B cell (primary cell): ENCODE measurements at regions not wholly inside any gene's neighbourhood (a gene's known extent, or its start where the extent isn't known, plus 50 kb on each side); places are given as distances from the start of the nearest gene placed in this dataset.

ENCODE experiments used
- ATAC-seq: fragments of 200-7000 bp; cut with Tn5 transposase; one replicate; pipeline ENCODE4 v1.10.0; 2021; ENCODE audit warnings: low read depth, mild to moderate bottlenecking, moderate number of reproducible peaks, moderate library complexity
- CTCF ChIA-PET: fragments of 350-600 bp; sonication (Branson Sonifier 250); formaldehyde crosslinking; loops from one replicate; lab custom pipeline; 2021; ENCODE audit warnings: antibody characterized with exemption, inconsistent platforms; lab: Charles Lee
- POLR2A ChIA-PET: fragments of 350-600 bp; sonication (Branson Sonifier 250); formaldehyde crosslinking; loops from one replicate; lab custom pipeline; 2021; ENCODE audit warnings: antibody characterized with exemption; lab: Charles Lee
- DNase-seq: peaks from one replicate; pipeline ENCODE4 v3.0.0; 2013
- H2AFZ ChIP-seq: 2 replicates; pipeline ENCODE4 v1.6.1; 2012; ENCODE audit warnings: mild to moderate bottlenecking, low read depth, low read length; ENCODE audit not compliant: insufficient read depth, poor library complexity, severe bottlenecking
- H3K27ac ChIP-seq, 2 donors: 1 replicate in 1 of 2; 2 replicates in 1 of 2; pipeline ENCODE4 v1.5.1; 2012 to 2013; ENCODE audit warnings: low read length in 2 of 2, mild to moderate bottlenecking in 2 of 2, moderate library complexity in 1 of 2
- H3K27me3 ChIP-seq, 4 experiments: fragments of 200-600 bp in 1 of 4; sonication (generic) in 1 of 4; replicated peaks in 1 of 4; 1 replicate in 2 of 4; 2 replicates in 2 of 4; pipeline versions ENCODE4 v1.6.1 to v1.7.0; 2013 to 2016; ENCODE audit warnings: low read length in 3 of 4, mild to moderate bottlenecking in 2 of 4, mixed read lengths in 1 of 4, moderate library complexity in 1 of 4; ENCODE audit not compliant: insufficient read depth in 4 of 4, control insufficient read depth in 3 of 4; ENCODE audit errors: control extremely low read depth in 1 of 4
- H3K36me3 ChIP-seq, 2 experiments: replicated peaks in 1 of 2; 1 replicate in 1 of 2; 2 replicates in 1 of 2; pipeline versions ENCODE4 v1.6.1 to v1.7.1; 2013; ENCODE audit warnings: low read length in 1 of 2; ENCODE audit not compliant: insufficient read depth in 2 of 2, control insufficient read depth in 1 of 2; ENCODE audit errors: control extremely low read depth in 1 of 2, extremely low read depth in 1 of 2
- H3K4me1 ChIP-seq, 2 donors: fragments of 200-600 bp in 1 of 2; sonication (generic) in 1 of 2; 1 replicate in 1 of 2; 2 replicates in 1 of 2; pipeline versions ENCODE4 v1.5.1 to v1.6.1; 2013 to 2017; ENCODE audit warnings: low read length in 2 of 2; ENCODE audit not compliant: control insufficient read depth in 2 of 2, insufficient read depth in 2 of 2
- H3K4me2 ChIP-seq: replicated peaks from 2 replicates; pipeline ENCODE3; 2012; ENCODE audit warnings: mild to moderate bottlenecking, low read depth, low read length; ENCODE audit not compliant: poor library complexity, severe bottlenecking
- H3K4me3 ChIP-seq, 5 experiments: fragments of 200-600 bp in 1 of 5; sonication (generic) in 1 of 5; 1 replicate in 3 of 5; 2 replicates in 2 of 5; pipeline versions ENCODE4 v1.5.1 to v1.7.0; 2011 to 2016; ENCODE audit warnings: low read length in 4 of 5, mild to moderate bottlenecking in 4 of 5, low read depth in 2 of 5, control low read depth in 1 of 5, moderate library complexity in 1 of 5; ENCODE audit not compliant: insufficient read depth in 1 of 5; ENCODE audit errors: control extremely low read depth in 1 of 5, extremely low read depth in 1 of 5
- H3K79me2 ChIP-seq: fragments of 200-600 bp; sonication (generic); one replicate; pipeline ENCODE4 v1.6.0; 2016; ENCODE audit warnings: low read length; ENCODE audit not compliant: control insufficient read depth, insufficient read depth
- H3K9ac ChIP-seq: fragments of 200-600 bp; sonication (generic); 2 replicates; pipeline ENCODE4 v1.6.1; 2017; ENCODE audit warnings: mild to moderate bottlenecking, low read length, moderate library complexity
- H3K9me3 ChIP-seq, 3 donors: one replicate each; pipeline versions ENCODE4 v1.6.1 to v1.7.1; 2013; ENCODE audit warnings: low read length in 2 of 3; ENCODE audit not compliant: control insufficient read depth in 2 of 3, insufficient read depth in 1 of 3; ENCODE audit errors: control extremely low read depth in 1 of 3
- H4K20me1 ChIP-seq: 2 replicates; pipeline ENCODE4 v1.6.0; 2012; ENCODE audit warnings: mild to moderate bottlenecking, low read length; ENCODE audit not compliant: insufficient read depth, control insufficient read depth, poor library complexity, severe bottlenecking
- H3K27ac Mint-ChIP-seq: one replicate; pipeline ENCODE4 v1.8.0; 2021; ENCODE audit warnings: mixed read lengths
- H3K27me3 Mint-ChIP-seq: one replicate; pipeline ENCODE4 v1.8.0; 2021; ENCODE audit warnings: mixed read lengths
- H3K4me1 Mint-ChIP-seq: one replicate; pipeline ENCODE4 v1.8.0; 2021; ENCODE audit warnings: mixed read lengths
- H3K4me3 Mint-ChIP-seq: one replicate; pipeline ENCODE4 v1.8.0; 2021; ENCODE audit warnings: mixed read lengths
- H3K9me3 Mint-ChIP-seq: one replicate; pipeline ENCODE4 v1.8.0; 2022; ENCODE audit warnings: mixed read lengths; ENCODE audit not compliant: insufficient read depth
- EZH2 ChIP-seq: IDR thresholded peaks from 2 replicates; pipeline ENCODE4 v1.6.1; 2012; ENCODE audit warnings: borderline replicate concordance, low read depth, mild to moderate bottlenecking, moderate library complexity, low read length; ENCODE audit not compliant: insufficient read depth, poor library complexity, severe bottlenecking
- WGBS: methylation state at CpG from one replicate; pipeline ENCODE4 v1.1.5; 2013; ENCODE audit warnings: missing lambda C conversion rate; ENCODE audit not compliant: insufficient coverage; 5-methylcytosine and 5-hydroxymethylcytosine counted together
- intact Hi-C: fragments of 100-400 bp; cut with micrococcal nuclease; formaldehyde crosslinking; loops from one replicate; pipeline ENCODE4 v1.10.0; 2022
- TF ChIP-seq, protein P1 (sequence below): fragments of 200-600 bp; IDR thresholded peaks from one replicate; pipeline ENCODE4 v1.8.0; 2022; ENCODE audit warnings: antibody characterized with exemption, mild to moderate bottlenecking

DNA sequence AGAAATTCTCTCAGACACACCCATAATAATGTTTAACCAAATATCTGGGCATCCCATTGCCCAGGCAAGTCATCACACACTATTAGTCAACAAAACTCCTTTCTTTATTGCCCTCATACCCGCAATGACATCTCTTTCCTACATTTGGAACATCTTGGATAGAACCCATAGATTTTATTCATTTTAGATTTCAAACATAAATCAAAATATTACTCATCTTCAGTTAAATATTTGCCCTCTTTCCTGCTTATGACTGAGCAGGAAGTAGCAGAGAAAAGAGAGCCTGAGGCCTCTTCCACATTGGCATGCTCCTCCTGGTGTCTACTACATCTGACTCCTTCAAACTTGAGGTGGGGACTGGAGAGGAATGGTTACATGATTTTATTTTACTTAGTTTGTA is 592.0 kb downstream of the CHSY3 start:
- Histone ChIP-seq H3K4me3 (no peak overlapping the region), H3K4me2 (no peak overlapping the region), H3K27me3 (no peaks in the 10 kb centered on the region), H4K20me1 (no peaks in the 10 kb centered on the region), H3K27ac (no peak overlapping the region), H3K9ac (no peak overlapping the region), H3K79me2 (no peaks in the 10 kb centered on the region), H3K9me3 (peaks cover 0 to 3% (median 0%) of the 10 kb centered on the region in 3 donors), H2AFZ (no peak overlapping the region), H3K36me3 (no peaks in the 10 kb centered on the region), H3K4me1 (no peaks in the 10 kb centered on the region)
- WGBS, result no CpG with 5 or more reads among the region's 1 CpG
- TF ChIP-seq, protein P1, sequence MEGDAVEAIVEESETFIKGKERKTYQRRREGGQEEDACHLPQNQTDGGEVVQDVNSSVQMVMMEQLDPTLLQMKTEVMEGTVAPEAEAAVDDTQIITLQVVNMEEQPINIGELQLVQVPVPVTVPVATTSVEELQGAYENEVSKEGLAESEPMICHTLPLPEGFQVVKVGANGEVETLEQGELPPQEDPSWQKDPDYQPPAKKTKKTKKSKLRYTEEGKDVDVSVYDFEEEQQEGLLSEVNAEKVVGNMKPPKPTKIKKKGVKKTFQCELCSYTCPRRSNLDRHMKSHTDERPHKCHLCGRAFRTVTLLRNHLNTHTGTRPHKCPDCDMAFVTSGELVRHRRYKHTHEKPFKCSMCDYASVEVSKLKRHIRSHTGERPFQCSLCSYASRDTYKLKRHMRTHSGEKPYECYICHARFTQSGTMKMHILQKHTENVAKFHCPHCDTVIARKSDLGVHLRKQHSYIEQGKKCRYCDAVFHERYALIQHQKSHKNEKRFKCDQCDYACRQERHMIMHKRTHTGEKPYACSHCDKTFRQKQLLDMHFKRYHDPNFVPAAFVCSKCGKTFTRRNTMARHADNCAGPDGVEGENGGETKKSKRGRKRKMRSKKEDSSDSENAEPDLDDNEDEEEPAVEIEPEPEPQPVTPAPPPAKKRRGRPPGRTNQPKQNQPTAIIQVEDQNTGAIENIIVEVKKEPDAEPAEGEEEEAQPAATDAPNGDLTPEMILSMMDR, result no peak
- no peak for TF ChIP-seq EZH2
- no peak overlapping the region for H3K27ac Mint-ChIP-seq
- ATAC-seq (no peak), DNase-seq (no peak)
- no peaks in the 10 kb centered on the region for H3K27me3 Mint-ChIP-seq
- no peaks in the 10 kb centered on the region for H3K4me1 Mint-ChIP-seq
- H3K4me3 Mint-ChIP-seq, result no peak overlapping the region
- peaks cover 11% of the 10 kb centered on the region for H3K9me3 Mint-ChIP-seq
- CTCF ChIA-PET, result no interaction called here
- POLR2A ChIA-PET, result no interaction called here
- intact Hi-C loops, result no loop called here

DNA sequence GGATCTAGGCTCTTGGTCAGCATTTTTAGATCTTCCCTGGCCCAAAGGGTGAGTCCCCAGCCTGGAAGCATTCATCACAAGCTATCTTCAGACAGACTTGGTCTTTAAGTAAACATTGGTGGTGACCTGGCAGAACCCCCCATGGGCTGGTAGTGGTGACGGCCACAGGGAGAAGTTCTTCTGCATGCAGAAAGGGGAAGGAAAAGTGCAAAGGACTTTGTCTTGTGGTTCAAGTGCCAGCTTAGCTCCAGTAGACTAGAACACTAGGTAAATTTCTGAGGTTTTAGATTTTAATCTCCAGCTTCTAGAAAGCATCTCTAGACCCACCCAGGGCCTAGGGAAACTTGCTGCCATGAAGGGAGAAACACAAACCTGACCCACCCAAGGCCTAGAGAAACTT is 584.0 kb downstream of the CHSY3 start:
- 30% methylated on average over 1 of the region's 1 CpG for WGBS
- CTCF ChIA-PET, result no interaction called here

More for the DNA sequence above, 584.0 kb downstream of the CHSY3 start:
- Mint-ChIP-seq H3K4me1 (no peaks in the 10 kb centered on the region), H3K27ac (no peak overlapping the region), H3K4me3 (no peak overlapping the region), H3K27me3 (no peaks in the 10 kb centered on the region), H3K9me3 (peaks cover 1% of the 10 kb centered on the region)
- Histone ChIP-seq H3K36me3 (no peaks in the 10 kb centered on the region), H3K9ac (no peak overlapping the region), H3K27ac (no peak overlapping the region), H3K4me1 (no peaks in the 10 kb centered on the region), H3K9me3 (no peaks in the 10 kb centered on the region), H3K4me2 (no peak overlapping the region), H3K27me3 (no peaks in the 10 kb centered on the region), H3K4me3 (no peak overlapping the region), H4K20me1 (no peaks in the 10 kb centered on the region), H3K79me2 (no peaks in the 10 kb centered on the region), H2AFZ (no peak overlapping the region)
- no peak for ATAC-seq
- POLR2A ChIA-PET, result no interaction called here
- no peak for DNase-seq
- intact Hi-C loops, result no loop called here
- TF ChIP-seq, protein P1, result no peak
- no peak for TF ChIP-seq EZH2
